ENCODE measurements at regions not wholly inside any gene's neighbourhood (a gene's known extent, or its start where the extent isn't known, plus 50 kb on each side); places are given as distances from the start of the nearest gene placed in this dataset.

GRCh38 chr17:53314521-53314920 is 508.2 kb upstream of the KIF2B start:
- TF ChIP-seq CTCF (IDR thresholded peaks at IDR 0.05; ENCODE audit: low read length) (no peak), EZH2 (IDR thresholded peaks at IDR 0.05; ENCODE audit: borderline replicate concordance, low read length) (no peak)

Measured in OCI-LY1 (cell line).